ENCODE measurements at regions not wholly inside any gene's neighbourhood (a gene's known extent, or its start where the extent isn't known, plus 50 kb on each side); places are given as distances from the start of the nearest gene placed in this dataset.
A peak's percentile ranks its signal among the peaks of the same experiment; 100 is the strongest.

- WGBS, 2 donors, result 28 to 30% methylated on average over 15 of the region's 15 CpGs
- Histone ChIP-seq H3K27me3 (ENCODE audit: control insufficient read depth in 1 of 2, insufficient read depth in 2 of 2, low read length in 1 of 2) (no peaks in the 10 kb centered on the region), H3K4me3 (ENCODE audit: low read length in 2 of 2) (no peak overlapping the region), H3K36me3 (ENCODE audit: control insufficient read depth in 1 of 2, insufficient read depth in 2 of 2, low read length in 1 of 2) (no peaks in the 10 kb centered on the region), H3K27ac (ENCODE audit: low read depth in 1 of 2, low read length in 2 of 2) (no peak overlapping the region), H3K4me1 (ENCODE audit: control insufficient read depth in 1 of 2, insufficient read depth in 2 of 2, low read length in 2 of 2) (peaks cover 0 to 5% of the 10 kb centered on the region in 2 donors), H3K9me3 (ENCODE audit: control insufficient read depth, low read length) (no peaks in the 10 kb centered on the region)
- intact Hi-C loops (cut with DNase I), result no loop called here
- DNase-seq (peak; percentile 82 to 86), ATAC-seq (ENCODE audit: low FRiP score) (peak; percentile 73)
These were observed 162.2 kb downstream of the HSD17B3 start for GRCh38 chr9:96139592-96140295.

GRCh38 chr9:96138616-96139015, 163.4 kb downstream of the HSD17B3 start:
- Histone ChIP-seq H3K27me3 (ENCODE audit: control insufficient read depth in 1 of 2, insufficient read depth in 2 of 2, low read length in 1 of 2) (no peaks in the 10 kb centered on the region), H3K9me3 (ENCODE audit: control insufficient read depth, low read length) (no peaks in the 10 kb centered on the region), H3K4me3 (ENCODE audit: low read length in 2 of 2) (no peak overlapping the region), H3K4me1 (ENCODE audit: control insufficient read depth in 1 of 2, insufficient read depth in 2 of 2, low read length in 2 of 2) (peaks cover 0 to 5% of the 10 kb centered on the region in 2 donors), H3K36me3 (ENCODE audit: control insufficient read depth in 1 of 2, insufficient read depth in 2 of 2, low read length in 1 of 2) (no peaks in the 10 kb centered on the region), H3K27ac (ENCODE audit: low read depth in 1 of 2, low read length in 2 of 2) (no peak overlapping the region)
- DNase-seq (no peak), ATAC-seq (ENCODE audit: low FRiP score) (no peak)
- WGBS, 2 donors, result 91% methylated on average over 3 of the region's 3 CpGs
- intact Hi-C loops (cut with DNase I), result no loop called here

- no peak overlapping the region for H3K4me3 ChIP-seq (ENCODE audit: low read length in 2 of 2)
- H3K9me3 ChIP-seq (ENCODE audit: control insufficient read depth, low read length), result no peaks in the 10 kb centered on the region
- no peaks in the 10 kb centered on the region for H3K27me3 ChIP-seq (ENCODE audit: control insufficient read depth in 1 of 2, insufficient read depth in 2 of 2, low read length in 1 of 2)
- DNase-seq, result no peak
- 75 to 76% methylated on average over 6 of the region's 6 CpGs for WGBS, 2 donors
- ATAC-seq (ENCODE audit: low FRiP score), result no peak
- no peaks in the 10 kb centered on the region for H3K36me3 ChIP-seq (ENCODE audit: control insufficient read depth in 1 of 2, insufficient read depth in 2 of 2, low read length in 1 of 2)
- peaks cover 0 to 5% of the 10 kb centered on the region in 2 donors for H3K4me1 ChIP-seq (ENCODE audit: control insufficient read depth in 1 of 2, insufficient read depth in 2 of 2, low read length in 2 of 2)
- H3K27ac ChIP-seq (ENCODE audit: low read depth in 1 of 2, low read length in 2 of 2), result no peak overlapping the region
- intact Hi-C loops (cut with DNase I), result no loop called here
These were observed 164.1 kb downstream of the HSD17B3 start for GRCh38 chr9:96137671-96138429.

GRCh38 chr9:96136992-96137670, 164.8 kb downstream of the HSD17B3 start:
- Histone ChIP-seq H3K36me3 (ENCODE audit: control insufficient read depth in 1 of 2, insufficient read depth in 2 of 2, low read length in 1 of 2) (no peaks in the 10 kb centered on the region), H3K4me1 (ENCODE audit: control insufficient read depth in 1 of 2, insufficient read depth in 2 of 2, low read length in 2 of 2) (peaks cover 0 to 5% of the 10 kb centered on the region in 2 donors), H3K27me3 (ENCODE audit: control insufficient read depth in 1 of 2, insufficient read depth in 2 of 2, low read length in 1 of 2) (no peaks in the 10 kb centered on the region), H3K27ac (ENCODE audit: low read depth in 1 of 2, low read length in 2 of 2) (no peak overlapping the region), H3K9me3 (ENCODE audit: control insufficient read depth, low read length) (no peaks in the 10 kb centered on the region), H3K4me3 (ENCODE audit: low read length in 2 of 2) (no peak overlapping the region)
- WGBS, 2 donors, result 6 to 14% methylated on average over 8 of the region's 8 CpGs
- intact Hi-C loops (cut with DNase I), result no loop called here
- ATAC-seq (ENCODE audit: low FRiP score) (peak; percentile 55), DNase-seq (peak; percentile 79 to 82)

- H3K36me3 ChIP-seq (ENCODE audit: control insufficient read depth in 1 of 2, insufficient read depth in 2 of 2, low read length in 1 of 2), result no peaks in the 10 kb centered on the region
- H3K27ac ChIP-seq (ENCODE audit: low read depth in 1 of 2, low read length in 2 of 2), result no peak overlapping the region
- H3K9me3 ChIP-seq (ENCODE audit: control insufficient read depth, low read length), result no peaks in the 10 kb centered on the region
- DNase-seq (no peak), ATAC-seq (ENCODE audit: low FRiP score) (no peak)
- H3K27me3 ChIP-seq (ENCODE audit: control insufficient read depth in 1 of 2, insufficient read depth in 2 of 2, low read length in 1 of 2), result no peaks in the 10 kb centered on the region
- peaks cover 0 to 5% of the 10 kb centered on the region in 2 donors for H3K4me1 ChIP-seq (ENCODE audit: control insufficient read depth in 1 of 2, insufficient read depth in 2 of 2, low read length in 2 of 2)
- intact Hi-C loops (cut with DNase I), result no loop called here
- WGBS, 2 donors, result 96% methylated on average over 3 of the region's 3 CpGs
- H3K4me3 ChIP-seq (ENCODE audit: low read length in 2 of 2), result no peak overlapping the region
These were observed 166.2 kb downstream of the HSD17B3 start for GRCh38 chr9:96135753-96136290.

- H3K27ac ChIP-seq (ENCODE audit: low read depth in 1 of 2, low read length in 2 of 2), result no peak overlapping the region
- no peak for DNase-seq
- 80 to 86% methylated on average over 9 of the region's 9 CpGs for WGBS, 2 donors
- no peak overlapping the region for H3K4me3 ChIP-seq (ENCODE audit: low read length in 2 of 2)
- intact Hi-C loops (cut with DNase I), result no loop called here
- no peak for ATAC-seq (ENCODE audit: low FRiP score)
- H3K36me3 ChIP-seq (ENCODE audit: control insufficient read depth in 1 of 2, insufficient read depth in 2 of 2, low read length in 1 of 2), result no peaks in the 10 kb centered on the region
- peaks cover 0 to 5% of the 10 kb centered on the region in 2 donors for H3K4me1 ChIP-seq (ENCODE audit: control insufficient read depth in 1 of 2, insufficient read depth in 2 of 2, low read length in 2 of 2)
- no peaks in the 10 kb centered on the region for H3K9me3 ChIP-seq (ENCODE audit: control insufficient read depth, low read length)
- H3K27me3 ChIP-seq (ENCODE audit: control insufficient read depth in 1 of 2, insufficient read depth in 2 of 2, low read length in 1 of 2), result no peaks in the 10 kb centered on the region
These were observed 166.8 kb downstream of the HSD17B3 start for GRCh38 chr9:96135076-96135752.

GRCh38 chr9:96133321-96134021, 168.5 kb downstream of the HSD17B3 start:
- DNase-seq (no peak), ATAC-seq (ENCODE audit: low FRiP score) (no peak)
- H3K36me3 ChIP-seq (ENCODE audit: control insufficient read depth in 1 of 2, insufficient read depth in 2 of 2, low read length in 1 of 2), result no peaks in the 10 kb centered on the region
- H3K27ac ChIP-seq (ENCODE audit: low read depth in 1 of 2, low read length in 2 of 2), result no peak overlapping the region
- no peak overlapping the region for H3K4me3 ChIP-seq (ENCODE audit: low read length in 2 of 2)
- no peaks in the 10 kb centered on the region for H3K4me1 ChIP-seq (ENCODE audit: control insufficient read depth in 1 of 2, insufficient read depth in 2 of 2, low read length in 2 of 2)
- WGBS, 2 donors, result 93 to 95% methylated on average over 6 of the region's 6 CpGs
- intact Hi-C loops (cut with DNase I), result no loop called here
- H3K9me3 ChIP-seq (ENCODE audit: control insufficient read depth, low read length), result no peaks in the 10 kb centered on the region
- H3K27me3 ChIP-seq (ENCODE audit: control insufficient read depth in 1 of 2, insufficient read depth in 2 of 2, low read length in 1 of 2), result no peaks in the 10 kb centered on the region

- no peaks in the 10 kb centered on the region for H3K27me3 ChIP-seq (ENCODE audit: control insufficient read depth in 1 of 2, insufficient read depth in 2 of 2, low read length in 1 of 2)
- no peaks in the 10 kb centered on the region for H3K4me1 ChIP-seq (ENCODE audit: control insufficient read depth in 1 of 2, insufficient read depth in 2 of 2, low read length in 2 of 2)
- intact Hi-C loops (cut with DNase I), result no loop called here
- no peaks in the 10 kb centered on the region for H3K36me3 ChIP-seq (ENCODE audit: control insufficient read depth in 1 of 2, insufficient read depth in 2 of 2, low read length in 1 of 2)
- H3K27ac ChIP-seq (ENCODE audit: low read depth in 1 of 2, low read length in 2 of 2), result no peak overlapping the region
- DNase-seq (no peak), ATAC-seq (ENCODE audit: low FRiP score) (no peak)
- no peaks in the 10 kb centered on the region for H3K9me3 ChIP-seq (ENCODE audit: control insufficient read depth, low read length)
- no peak overlapping the region for H3K4me3 ChIP-seq (ENCODE audit: low read length in 2 of 2)
- 83 to 85% methylated on average over 4 of the region's 4 CpGs for WGBS, 2 donors
These were observed 170.2 kb downstream of the HSD17B3 start for GRCh38 chr9:96131825-96132224.

All from aorta (tissue), 5 donors.